Liver (tissue), 3 donors: ENCODE measurements at regions not wholly inside any gene's neighbourhood (a gene's known extent, or its start where the extent isn't known, plus 50 kb on each side); places are given as distances from the start of the nearest gene placed in this dataset.

Experiments used
- CTCF ChIP-seq: fragments of 150-350 bp; IDR thresholded peaks from 2 replicates; pipeline ENCODE4 v1.5.1; 2017; ENCODE audit warnings: improper control_type of control experiment, low read depth, low read length; ENCODE audit not compliant: missing input control
- EGR1 ChIP-seq, 2 donors: IDR thresholded peaks; 2 replicates each; pipeline ENCODE4 v1.6.1; 2016 to 2018; ENCODE audit warnings: antibody characterized with exemption in 2 of 2, low read depth in 2 of 2
- JUND ChIP-seq, 2 donors: IDR thresholded peaks; 2 replicates each; pipeline ENCODE4 v1.6.1; 2016; ENCODE audit warnings: antibody characterized with exemption in 2 of 2
- RAD21 ChIP-seq, 2 donors: IDR thresholded peaks; 2 replicates each; pipeline ENCODE4 v1.6.1; 2016; ENCODE audit warnings: antibody characterized with exemption in 2 of 2, mild to moderate bottlenecking in 2 of 2
- SP1 ChIP-seq: IDR thresholded peaks from 2 replicates; pipeline ENCODE4 v1.6.1; 2018; ENCODE audit warnings: antibody characterized with exemption, mild to moderate bottlenecking
- YY1 ChIP-seq: IDR thresholded peaks from 2 replicates; pipeline ENCODE4 v1.6.1; 2016; ENCODE audit warnings: antibody characterized with exemption, mild to moderate bottlenecking
- TF ChIP-seq, protein P1 (sequence below): IDR thresholded peaks from 2 replicates; pipeline ENCODE4 v1.6.1; 2016; ENCODE audit warnings: antibody characterized with exemption
- donor health status: healthy.
- donor health status: healthy.

DNA sequence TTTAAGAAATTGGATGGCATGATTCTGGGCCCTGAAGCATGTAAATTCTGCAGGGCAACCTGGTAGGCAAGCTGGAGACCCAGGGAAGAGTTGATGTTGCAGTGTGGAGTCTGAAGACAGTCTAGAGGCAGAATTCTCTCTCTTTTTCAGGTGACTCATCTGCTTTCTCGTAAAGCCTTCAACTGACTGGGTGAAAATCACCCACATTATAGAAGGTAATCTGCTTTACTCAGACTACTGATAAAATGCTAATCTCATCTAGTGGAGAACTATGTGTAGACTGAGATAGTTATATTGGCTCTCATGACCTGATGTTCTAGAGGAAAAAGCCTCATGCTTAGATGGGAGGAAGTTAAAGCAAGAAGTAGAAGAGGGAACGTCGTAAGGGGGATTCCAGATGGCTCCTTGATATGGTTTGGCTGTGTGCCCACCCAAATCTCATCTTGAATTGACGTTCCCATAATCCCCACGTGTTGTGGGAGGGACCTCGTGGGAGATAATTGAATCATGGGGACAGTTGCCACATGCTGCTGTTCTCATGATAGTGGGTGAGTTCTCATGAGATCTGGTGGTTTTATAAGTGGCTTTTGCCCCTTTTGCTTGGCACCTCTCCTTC lies 723.8 kb downstream of the BCL11B start:
- TF ChIP-seq EGR1 (IDR thresholded peaks at IDR 0.05; ENCODE audit: low read depth in 2 of 2) (no peak), RAD21 (IDR thresholded peaks at IDR 0.05) (no peak), JUND (IDR thresholded peaks at IDR 0.05) (no peak), CTCF (no peak), YY1 (no peak), SP1 (no peak)
- TF ChIP-seq, protein P1, sequence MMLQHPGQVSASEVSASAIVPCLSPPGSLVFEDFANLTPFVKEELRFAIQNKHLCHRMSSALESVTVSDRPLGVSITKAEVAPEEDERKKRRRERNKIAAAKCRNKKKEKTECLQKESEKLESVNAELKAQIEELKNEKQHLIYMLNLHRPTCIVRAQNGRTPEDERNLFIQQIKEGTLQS = no peak
